Stromal cell of bone marrow (primary cell): ENCODE measurements at regions not wholly inside any gene's neighbourhood (a gene's known extent, or its start where the extent isn't known, plus 50 kb on each side); places are given as distances from the start of the nearest gene placed in this dataset.

ENCODE experiments used
- DNase-seq: peaks from one replicate; pipeline ENCODE4 v3.0.0-alpha.2; 2012; ENCODE audit warnings: low read depth

DNA sequence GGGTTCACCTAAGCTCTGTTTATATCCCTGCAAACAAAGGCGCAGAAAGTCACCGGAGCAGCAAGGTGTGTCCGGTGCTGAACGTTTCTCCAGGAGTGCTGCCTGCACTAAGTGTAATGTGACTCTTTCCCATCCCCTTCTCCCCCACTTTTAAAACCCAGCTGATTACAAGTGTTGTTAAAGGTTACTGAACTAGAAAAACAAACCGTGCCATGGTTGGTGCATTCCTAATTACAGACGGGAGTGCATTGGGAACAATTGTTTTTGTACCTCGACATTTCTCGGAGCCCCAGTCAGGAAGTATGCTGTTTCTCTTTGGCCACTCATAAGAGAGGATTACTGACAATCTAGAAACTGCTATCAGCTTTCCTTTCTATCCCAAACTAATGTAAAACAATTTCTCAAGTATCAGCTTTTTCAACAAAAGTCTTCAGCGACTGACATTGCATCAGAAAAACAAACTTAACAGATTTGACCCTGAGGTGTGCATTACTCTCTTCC is 441.0 kb upstream of the SALL1 start:
- no peak for DNase-seq

GRCh38 chr16:51591480-51591879 is 440.4 kb upstream of the SALL1 start:
- DNase-seq, result no peak

GRCh38 chr16:51579652-51580360 is 428.7 kb upstream of the SALL1 start:
- DNase-seq, result no peak

GRCh38 chr16:51577621-51578303 is 426.7 kb upstream of the SALL1 start:
- DNase-seq, result no peak

DNA sequence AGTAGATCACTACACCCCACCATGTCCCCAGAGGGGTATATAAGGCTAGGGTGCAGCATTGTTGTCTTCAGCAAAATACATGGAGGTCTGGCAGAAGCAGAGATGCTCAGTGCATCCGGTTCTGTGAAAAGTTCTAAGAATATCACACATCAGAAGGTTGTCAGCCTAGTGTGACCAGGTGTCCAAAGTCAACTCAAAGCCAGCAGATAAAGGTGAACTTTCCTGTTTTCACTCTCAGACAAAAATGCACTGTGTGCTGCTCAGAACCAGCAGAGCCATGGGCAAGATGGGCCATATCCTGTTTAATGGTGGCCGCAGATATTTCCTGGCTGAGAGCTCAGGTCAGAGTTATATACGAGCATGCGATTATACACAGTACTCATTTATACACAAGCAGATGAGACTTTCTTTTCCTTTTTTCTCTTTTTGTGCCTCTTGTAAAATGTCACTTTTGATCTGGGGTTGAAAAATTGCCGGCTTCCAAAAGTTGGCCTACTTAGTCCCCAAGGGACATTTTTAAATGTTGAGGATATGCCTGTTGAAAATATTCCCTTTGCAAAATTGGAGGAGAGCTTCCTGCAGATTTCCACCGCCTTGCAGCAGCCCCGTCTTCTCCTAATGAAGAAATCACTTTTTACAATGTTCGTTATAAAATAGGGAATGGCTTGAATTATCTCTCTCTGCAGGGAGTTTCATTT is 425.6 kb upstream of the SALL1 start:
- DNase-seq, result no peak

DNA sequence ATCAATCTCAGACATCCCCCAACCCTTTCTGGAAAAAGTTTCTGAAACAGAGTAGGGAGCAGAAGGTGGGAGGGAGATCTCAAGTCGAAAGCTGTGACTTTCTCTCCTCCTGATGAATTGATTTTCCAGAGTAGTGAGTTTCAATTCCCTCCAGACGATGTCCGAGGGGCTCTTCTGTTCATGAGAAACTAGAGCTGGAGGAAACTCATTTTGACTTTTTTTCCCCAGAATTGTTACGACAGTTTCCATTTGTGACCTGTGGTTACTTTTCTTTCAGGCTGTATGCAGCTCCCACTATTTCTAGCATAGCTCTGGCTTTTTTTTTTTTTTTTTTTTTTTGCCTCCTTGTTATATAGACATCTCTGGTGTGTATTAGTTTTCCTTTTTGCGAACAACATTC is 422.1 kb upstream of the SALL1 start:
- no peak for DNase-seq

DNA sequence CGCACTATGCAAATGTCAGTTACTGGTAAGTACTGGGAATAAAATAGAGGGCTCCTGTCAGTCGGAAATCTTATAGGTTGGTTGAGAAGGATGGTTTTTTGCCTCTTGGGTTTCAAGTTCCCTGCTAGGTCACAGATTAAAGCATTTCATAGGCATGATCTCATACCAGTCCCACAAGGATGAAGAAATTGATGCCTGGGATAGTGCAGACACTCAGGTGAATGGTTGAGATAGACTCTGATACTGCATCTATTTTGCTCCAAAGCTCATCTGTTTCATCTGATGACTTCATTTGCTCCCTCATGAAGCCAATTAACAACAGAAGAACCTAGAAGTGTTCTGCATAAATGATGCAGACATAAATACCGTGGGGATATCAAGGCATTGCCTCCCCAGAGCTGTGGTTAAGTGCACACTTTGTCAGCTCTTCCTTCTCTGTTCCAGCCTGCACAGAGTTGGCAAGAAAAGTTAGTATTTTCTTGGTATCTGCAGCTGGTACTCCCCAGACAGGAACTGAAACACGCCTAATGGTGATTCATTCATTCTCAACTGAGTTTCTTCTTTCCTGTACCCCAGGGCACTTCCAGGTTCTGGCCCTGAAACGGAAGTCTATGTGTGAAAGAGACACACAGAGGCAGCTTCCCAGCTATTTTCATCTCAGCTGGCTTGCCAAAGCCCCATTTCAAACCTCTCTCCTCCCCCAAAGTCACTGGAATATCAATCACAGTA is 418.3 kb upstream of the SALL1 start:
- DNase-seq, result no peak

DNA sequence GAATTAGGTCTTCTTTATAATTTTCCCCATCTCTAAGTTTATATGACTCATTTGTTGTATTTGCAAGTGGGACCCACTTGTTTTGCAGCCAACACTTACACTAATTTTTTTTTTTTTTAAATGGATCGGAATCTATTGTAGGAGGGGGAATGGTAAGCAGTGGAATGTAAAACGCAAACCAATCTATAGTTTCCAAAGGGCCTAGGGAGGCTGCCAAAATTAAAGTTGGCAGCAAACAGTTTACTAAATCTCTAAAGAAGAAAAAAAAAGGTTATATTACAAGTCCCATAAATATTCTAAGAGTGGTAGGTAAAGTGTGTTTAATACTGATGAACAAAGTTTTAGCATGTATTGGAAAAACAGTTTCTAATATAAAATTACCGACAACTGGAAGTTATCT is 416.8 kb upstream of the SALL1 start:
- no peak for DNase-seq

- DNase-seq, result no peak
These were observed 414.1 kb upstream of the SALL1 start for GRCh38 chr16:51565184-51565583.

DNA sequence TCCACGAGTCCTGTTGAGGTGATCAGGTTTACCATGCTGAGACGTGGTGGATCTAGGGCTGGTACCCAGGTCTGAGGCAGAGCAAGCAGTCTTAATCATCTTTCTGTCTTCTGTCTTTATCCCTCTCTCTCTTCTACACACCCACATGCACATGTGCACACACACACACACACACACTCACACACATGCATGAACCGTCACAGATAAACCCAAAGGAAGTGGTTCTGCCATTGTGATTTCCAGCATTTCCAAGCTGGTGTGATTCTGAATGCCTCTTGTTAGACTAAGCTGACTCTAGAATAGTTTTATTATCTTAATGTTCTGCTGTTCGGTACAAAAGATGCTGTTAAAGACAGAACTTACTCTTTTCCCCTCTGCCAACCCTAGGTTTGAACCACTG is 411.8 kb upstream of the SALL1 start:
- no peak for DNase-seq

DNA sequence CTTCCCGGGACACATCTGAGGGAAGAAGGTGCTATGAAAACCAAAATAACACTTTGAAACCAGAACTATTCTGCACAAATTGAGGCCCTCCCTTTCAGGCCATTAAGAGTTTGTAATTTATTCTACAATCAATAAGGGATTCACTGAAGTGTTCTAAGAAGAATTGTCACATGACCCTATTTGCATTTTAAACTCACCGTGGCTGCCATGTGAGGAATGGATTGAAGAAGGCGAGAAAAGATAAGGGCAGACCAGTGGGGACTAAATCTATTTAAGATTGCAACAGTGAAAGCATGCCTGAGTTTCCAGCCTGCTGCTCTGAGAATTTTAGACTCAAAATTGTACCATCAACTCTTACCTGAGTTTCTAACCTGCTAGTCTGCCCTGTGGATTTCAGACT is 408.8 kb upstream of the SALL1 start:
- DNase-seq, result no peak

DNA sequence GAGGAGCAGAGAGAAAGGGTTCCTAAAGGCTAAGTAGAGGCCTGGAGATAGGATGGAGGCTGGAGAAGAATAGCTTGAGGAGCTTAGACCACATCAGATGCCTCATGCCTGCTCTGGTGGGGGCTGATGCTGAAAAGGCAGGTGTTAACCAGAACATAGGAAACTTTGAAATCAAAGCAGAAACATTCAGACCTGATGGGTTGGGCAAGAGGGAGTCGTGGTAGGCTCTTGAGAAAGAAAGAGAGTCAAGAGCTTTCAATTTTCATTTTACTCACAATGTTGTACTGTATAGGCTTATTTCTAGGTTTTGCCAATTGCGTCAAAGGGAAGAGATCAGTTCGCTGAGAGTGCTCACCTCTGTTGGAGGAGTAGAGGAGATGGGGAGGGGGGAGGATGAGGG is 406.6 kb upstream of the SALL1 start:
- DNase-seq, result no peak

- peak; percentile 33 for DNase-seq
These were observed 405.7 kb upstream of the SALL1 start for GRCh38 chr16:51556694-51557340.

DNA sequence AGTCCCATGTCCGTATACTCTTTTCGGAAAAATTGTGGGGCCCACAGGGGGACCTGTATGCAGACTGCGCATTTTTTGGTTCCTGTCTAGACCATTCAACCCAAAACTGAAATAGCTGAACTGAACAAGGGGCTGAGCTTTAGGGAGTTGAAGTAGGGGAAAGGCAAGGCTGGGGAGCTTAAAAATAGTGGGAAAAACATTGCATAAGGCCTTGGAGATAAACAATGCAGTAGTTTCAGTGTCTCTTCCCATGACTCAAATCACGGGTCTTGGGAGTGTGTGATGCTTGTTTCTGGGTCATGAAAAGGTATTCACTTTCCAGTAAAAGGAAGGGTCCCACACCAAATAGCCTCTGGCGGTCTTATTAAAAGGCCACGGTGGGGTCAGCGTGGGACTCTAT is 402.8 kb upstream of the SALL1 start:
- no peak for DNase-seq

GRCh38 chr16:51553314-51553713 is 402.2 kb upstream of the SALL1 start:
- no peak for DNase-seq

- no peak for DNase-seq
These were observed 399.8 kb upstream of the SALL1 start for GRCh38 chr16:51550800-51551347.

- no peak for DNase-seq
These were observed 398.8 kb upstream of the SALL1 start for GRCh38 chr16:51549836-51550235.

DNA sequence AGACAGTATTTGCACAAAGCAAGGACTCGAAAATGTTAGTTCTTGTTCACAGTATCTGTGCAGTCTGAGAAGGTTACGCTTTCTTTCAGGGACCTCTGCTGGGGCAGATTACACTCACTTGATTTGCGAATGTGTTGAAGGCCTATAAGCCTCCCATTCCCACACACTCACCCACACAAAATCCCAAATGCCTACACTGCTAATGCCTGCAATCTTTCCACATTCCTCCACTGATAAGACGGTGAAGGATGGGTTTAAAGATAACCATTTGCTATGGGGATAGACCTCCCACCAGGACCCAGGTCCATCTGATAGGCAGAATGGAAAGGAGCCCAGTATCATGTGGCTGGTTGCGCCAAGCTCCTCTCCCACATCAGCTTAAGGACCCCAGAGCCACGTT is 394.9 kb upstream of the SALL1 start:
- DNase-seq, result no peak

DNA sequence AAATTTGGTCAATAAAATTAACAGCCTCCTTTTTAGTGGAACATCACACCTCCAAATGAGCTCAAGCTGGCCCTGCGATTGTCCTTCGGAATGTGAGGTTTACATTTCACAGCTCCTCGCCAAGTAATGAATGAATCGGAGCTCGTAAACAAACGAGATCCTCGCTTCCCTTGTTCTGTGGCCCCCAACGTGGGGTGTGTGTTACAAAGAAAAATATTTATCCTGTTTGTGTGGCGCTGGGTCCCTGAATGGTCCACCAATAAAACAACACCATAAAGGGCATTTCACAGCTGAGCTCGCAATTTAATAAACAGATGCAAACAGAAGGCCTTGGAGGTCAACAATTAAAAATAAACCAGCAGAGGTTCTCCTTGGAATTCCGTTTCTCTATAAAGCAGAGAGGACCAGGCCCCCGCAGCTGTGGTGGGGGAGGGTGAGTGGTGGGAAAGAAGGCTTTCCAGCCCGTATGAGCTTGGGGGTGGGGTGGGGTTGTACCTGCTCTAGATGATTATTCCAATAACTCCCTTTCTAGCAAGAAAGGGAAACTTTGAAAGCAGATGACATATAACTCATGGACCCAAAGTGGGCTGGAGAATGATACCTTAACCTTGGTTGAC is 393.9 kb upstream of the SALL1 start:
- DNase-seq, result no peak

DNA sequence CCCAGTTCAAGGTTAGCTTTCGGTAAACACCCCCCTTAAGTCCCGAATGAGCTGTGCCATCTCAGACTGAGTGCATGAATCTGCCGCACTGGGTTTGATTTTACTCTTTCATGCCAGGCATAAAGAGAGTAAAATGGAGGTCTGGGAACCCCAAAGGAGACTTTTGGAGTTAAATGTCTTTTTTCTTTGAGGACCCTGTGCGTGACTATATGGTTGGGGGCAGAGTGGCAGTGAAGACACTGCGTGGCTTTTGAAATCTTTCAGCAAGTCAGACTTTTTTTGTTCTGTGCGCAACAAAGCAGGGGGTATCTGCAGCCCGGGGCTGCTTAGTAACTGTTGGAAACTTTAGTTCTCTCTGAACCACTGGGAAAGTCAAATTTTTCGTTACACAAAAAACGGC is 392.9 kb upstream of the SALL1 start:
- DNase-seq, result no peak
